ENCODE measurements at regions not wholly inside any gene's neighbourhood (a gene's known extent, or its start where the extent isn't known, plus 50 kb on each side); places are given as distances from the start of the nearest gene placed in this dataset.

- H2AFZ ChIP-seq (ENCODE audit: low read depth, low read length): no peak overlapping the region
- WGBS (ENCODE audit: insufficient coverage, low coverage, missing lambda C conversion rate): 0% methylated on average over 1 of the region's 1 CpG
- no peaks in the 10 kb centered on the region for H3K36me3 ChIP-seq (ENCODE audit: control insufficient read depth, insufficient read depth, low read length)
- BruUV-seq (replicated peaks): no TSS peak
- no peaks in the 10 kb centered on the region for H3K79me2 ChIP-seq (ENCODE audit: control insufficient read depth, insufficient read depth, low read length)
- H3K27me3 ChIP-seq (ENCODE audit: control insufficient read depth in 2 of 2, insufficient read depth in 2 of 2, low read length in 2 of 2): peaks cover 0 to 12% of the 10 kb centered on the region in 2 experiments; a peak in 2 of 5 replicates
- no peak overlapping the region for H3K4me3 ChIP-seq
- DNase-seq (ENCODE audit: extremely low read depth in 1 of 4, low spot score in 3 of 4) (no peak), FAIRE-seq (no peak), ATAC-seq (no peak)
- in situ Hi-C loops (cut with MboI): no loop called here
- H3K9me1 ChIP-seq (ENCODE audit: control insufficient read depth, insufficient read depth, low read length): no peaks in the 10 kb centered on the region
- ChIA-PET CTCF (ENCODE audit: low intra/inter-chr PET ratio) (no interaction called here), POLR2A (interaction anchor here (0.6 kb wide), 1 partner anchor 647 kb away, joined by 3 read pairs; no protein-coding TSS in a partner anchor)
- no peak overlapping the region for H3K27ac ChIP-seq (ENCODE audit: extremely low read depth, low read depth, low read length)
- intact Hi-C loops (cut with micrococcal nuclease): no loop called here
- H3K4me1 ChIP-seq (replicated peaks in 1 of 2; ENCODE audit: control insufficient read depth in 2 of 2, insufficient read depth in 2 of 2, low read length in 2 of 2): no peaks in the 10 kb centered on the region
- no peaks in the 10 kb centered on the region for H3K9me3 ChIP-seq (replicated peaks; ENCODE audit: control insufficient read depth, insufficient read depth, low read depth, low read length)
- H3K4me2 ChIP-seq (ENCODE audit: insufficient read depth, low read length): no peak overlapping the region
- H4K20me1 ChIP-seq (replicated peaks; ENCODE audit: control insufficient read depth, insufficient read depth, low read length): no peaks in the 10 kb centered on the region
- H3K9ac ChIP-seq (ENCODE audit: insufficient read depth in 1 of 2, low read depth in 2 of 2, low read length in 2 of 2): no peak overlapping the region
- TF ChIP-seq BRF2 (IDR thresholded peaks at IDR 0.05; ENCODE audit: borderline replicate concordance, insufficient read depth, insufficient read length) (no peak), FOXA1 (IDR thresholded peaks at IDR 0.05; ENCODE audit: borderline replicate concordance) (no peak), RBM25 (IDR thresholded peaks at IDR 0.05; ENCODE audit: low read depth, low read length, severe bottlenecking) (no peak), ID3 (CRISPR knock-in tag; IDR thresholded peaks at IDR 0.05) (no peak), ID3 (tag; IDR thresholded peaks at IDR 0.05) (no peak), ZNF318 (IDR thresholded peaks at IDR 0.05; ENCODE audit: borderline replicate concordance in 1 of 2, low read depth in 1 of 2) (no peak), SIX5 (IDR thresholded peaks at IDR 0.05; ENCODE audit: borderline replicate concordance in 1 of 2, insufficient read depth in 1 of 2, low read depth in 1 of 2, low read length in 2 of 2) (no peak), BRCA1 (IDR thresholded peaks at IDR 0.05) (no peak), BRCA1 (CRISPR knock-in tag; IDR thresholded peaks at IDR 0.05) (no peak), ADNP (tag; IDR thresholded peaks at IDR 0.05) (no peak), YBX1 (IDR thresholded peaks at IDR 0.05) (no peak), ZNF133 (CRISPR knock-in tag; IDR thresholded peaks at IDR 0.05) (no peak), PTRF (tag; IDR thresholded peaks at IDR 0.05) (no peak), SMARCC2 (IDR thresholded peaks at IDR 0.05; ENCODE audit: low read depth) (no peak), ETV5 (CRISPR knock-in tag; IDR thresholded peaks at IDR 0.05; ENCODE audit: low read depth) (no peak)
Measured at GRCh38 chr6:134701301-134701700, 248.6 kb downstream of the ALDH8A1 start.
